ACHN (cell line): ENCODE measurements at regions not wholly inside any gene's neighbourhood (a gene's known extent, or its start where the extent isn't known, plus 50 kb on each side); places are given as distances from the start of the nearest gene placed in this dataset.
"Not testable (repeated sequence)": the region's sequence is repeated elsewhere in the genome, so short reads cannot be mapped to it uniquely, and the experiment has no call there.

Experiments used
- DNase-seq: peaks from one replicate; pipeline ENCODE4 v3.0.0-alpha.2; 2015
- in situ Hi-C: cut with HindIII; loops from 2 replicates; pipeline ENCODE4 v1.10.0; 2017; ENCODE audit warnings: low sequenced_read_pairs, low pct_ligation_motif_present, low pct_unique_long_range_greater_than_20kb

DNA sequence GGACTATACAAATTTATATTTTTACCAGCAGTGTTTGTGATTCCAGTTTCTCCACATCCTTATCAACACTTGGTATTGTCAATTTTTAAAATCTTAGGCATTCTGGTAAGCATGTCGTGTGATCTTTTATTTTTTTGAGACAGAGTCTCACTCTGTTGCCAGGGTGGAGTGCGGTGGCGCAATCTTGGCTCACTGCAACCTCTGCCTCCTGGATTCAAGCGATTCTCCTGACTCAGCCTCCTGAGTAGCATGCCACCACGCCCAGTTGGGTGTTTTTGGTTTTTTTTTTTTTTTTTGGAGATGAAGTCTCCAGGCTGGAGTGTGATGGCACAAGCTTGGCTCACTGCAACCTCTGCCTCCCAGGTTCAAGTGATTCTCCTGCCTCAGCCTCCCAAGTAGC, 140.4 kb upstream of the FNDC3A start:
- DNase-seq, in situ Hi-C loops: not testable (repeated sequence)

- no peak for DNase-seq
- in situ Hi-C loops: no loop called here
Measured at GRCh38 chr13:48838193-48838973, 137.3 kb upstream of the FNDC3A start.

GRCh38 chr13:48839171-48839570, 136.5 kb upstream of the FNDC3A start:
- in situ Hi-C loops: no loop called here
- DNase-seq: no peak

DNA sequence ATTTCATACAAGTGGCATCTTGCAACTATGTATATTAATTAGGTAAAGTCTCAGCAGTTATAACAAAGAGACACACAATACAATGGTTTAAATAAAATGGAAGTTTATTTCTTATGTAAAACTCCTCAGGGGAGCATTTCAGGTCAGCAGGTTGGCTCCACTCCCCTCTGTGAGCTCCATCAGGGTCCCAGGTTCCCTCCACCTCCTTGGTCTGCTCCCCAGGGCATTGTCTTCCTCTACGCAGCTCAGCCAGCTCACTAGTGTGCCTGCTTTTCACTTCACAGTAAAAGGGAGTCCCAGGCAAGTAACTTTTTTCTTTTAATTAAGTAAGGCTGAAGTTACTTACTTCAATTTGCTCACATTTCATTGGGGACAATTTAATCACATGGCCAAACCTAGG, 135.3 kb upstream of the FNDC3A start:
- in situ Hi-C loops: no loop called here
- DNase-seq: no peak

DNA sequence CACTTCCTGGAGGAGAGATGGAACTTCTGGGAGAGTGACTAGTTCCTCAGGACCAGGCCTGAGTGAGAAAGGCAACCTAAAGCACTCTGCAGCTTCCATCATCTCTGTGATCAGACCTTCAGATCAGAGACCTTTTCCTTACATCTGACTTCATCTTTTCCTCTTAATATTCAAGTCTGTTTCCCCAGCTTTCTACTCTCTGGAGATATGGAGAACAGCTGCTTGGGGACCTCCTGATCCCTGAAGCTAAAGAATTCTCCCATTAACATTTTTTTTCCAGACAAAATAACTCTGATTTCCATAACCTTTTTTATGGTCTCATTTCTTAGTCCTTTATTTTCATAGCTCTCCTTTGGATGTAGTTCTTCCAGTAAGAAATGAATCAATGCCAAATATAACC, 133.4 kb upstream of the FNDC3A start:
- in situ Hi-C loops: no loop called here
- DNase-seq: no peak

- in situ Hi-C loops: no loop called here
- no peak for DNase-seq
Measured at GRCh38 chr13:48843630-48844380, 131.9 kb upstream of the FNDC3A start.

GRCh38 chr13:48844676-48845075, 131.0 kb upstream of the FNDC3A start:
- no peak for DNase-seq
- in situ Hi-C loops: no loop called here

GRCh38 chr13:48849515-48849914, 126.2 kb upstream of the FNDC3A start:
- DNase-seq: no peak
- in situ Hi-C loops: no loop called here

- DNase-seq: no peak
- in situ Hi-C loops: no loop called here
Measured at GRCh38 chr13:48851707-48852106, 124.0 kb upstream of the FNDC3A start.

DNA sequence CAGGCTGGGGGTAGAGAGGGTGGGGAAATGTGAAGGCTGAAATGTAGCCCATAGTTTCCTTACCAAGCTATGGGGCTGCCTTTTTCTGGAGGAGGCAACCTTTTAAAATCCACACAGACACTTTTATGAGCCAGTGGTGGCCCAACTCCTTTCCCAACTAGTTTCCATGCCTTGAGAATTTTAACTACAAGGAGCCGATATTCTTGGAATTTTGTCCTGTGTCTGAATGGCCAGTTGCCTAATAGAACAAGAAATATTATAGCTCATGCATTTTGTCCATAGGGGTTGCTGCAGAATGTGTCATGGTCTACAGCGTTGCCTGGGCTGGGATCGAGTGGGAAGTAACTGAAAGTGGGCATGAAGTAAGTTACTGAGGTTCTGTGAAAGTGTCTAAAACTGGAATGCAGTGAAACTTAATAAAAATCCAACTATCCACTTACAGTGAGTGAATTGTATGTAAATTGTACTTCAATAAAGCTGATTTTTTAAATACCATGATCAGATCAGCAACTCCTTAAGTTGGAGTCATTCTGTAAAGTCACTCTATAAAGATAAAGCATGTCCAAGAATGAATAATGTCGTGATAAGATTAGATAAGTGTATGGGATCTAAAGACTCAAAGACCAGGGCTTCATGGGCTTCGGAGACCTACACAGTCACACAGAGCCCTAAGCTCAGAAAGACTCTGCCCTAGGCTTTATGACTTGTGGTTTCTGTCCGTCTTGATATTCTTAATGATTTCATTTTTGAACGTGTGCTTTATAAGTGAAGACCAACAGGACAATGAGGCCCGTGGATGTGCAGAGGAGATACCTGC, 122.6 kb upstream of the FNDC3A start:
- in situ Hi-C loops: no loop called here
- DNase-seq: no peak

- DNase-seq: no peak
- in situ Hi-C loops: no loop called here
Measured at GRCh38 chr13:48853728-48854102, 122.0 kb upstream of the FNDC3A start.

GRCh38 chr13:48857576-48857975, 118.1 kb upstream of the FNDC3A start:
- DNase-seq: no peak

GRCh38 chr13:48858122-48858902, 117.4 kb upstream of the FNDC3A start:
- in situ Hi-C loops: no loop called here
- no peak for DNase-seq

More at GRCh38 chr13:48857576-48857975, 118.1 kb upstream of the FNDC3A start:
- in situ Hi-C loops: no loop called here

- no peak for DNase-seq
Measured at GRCh38 chr13:48859272-48860105, 116.2 kb upstream of the FNDC3A start.

GRCh38 chr13:48860364-48860763, 115.3 kb upstream of the FNDC3A start:
- DNase-seq: no peak
- in situ Hi-C loops: no loop called here

More at GRCh38 chr13:48859272-48860105, 116.2 kb upstream of the FNDC3A start:
- in situ Hi-C loops: no loop called here

GRCh38 chr13:48862572-48862971, 113.1 kb upstream of the FNDC3A start:
- DNase-seq: no peak
- in situ Hi-C loops: no loop called here

DNA sequence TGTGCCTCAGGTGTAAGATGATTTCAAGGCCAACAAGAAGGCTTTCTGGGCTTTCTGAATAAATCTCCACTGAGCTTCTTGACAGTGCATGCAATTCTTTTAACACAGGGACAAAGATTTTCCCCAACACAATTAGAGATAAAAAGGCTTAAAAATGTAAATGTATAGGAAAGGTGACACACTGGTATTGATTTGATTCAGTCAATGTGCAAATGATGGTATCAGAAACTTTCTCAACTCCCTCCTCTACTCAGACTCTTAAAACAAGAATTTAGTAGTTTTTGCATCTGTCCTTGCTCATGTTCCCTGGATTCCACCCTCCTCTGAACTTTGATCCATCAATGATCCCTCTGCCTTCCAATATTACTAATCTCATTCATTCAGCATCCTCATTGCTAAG, 111.6 kb upstream of the FNDC3A start:
- DNase-seq: no peak
- in situ Hi-C loops: no loop called here

DNA sequence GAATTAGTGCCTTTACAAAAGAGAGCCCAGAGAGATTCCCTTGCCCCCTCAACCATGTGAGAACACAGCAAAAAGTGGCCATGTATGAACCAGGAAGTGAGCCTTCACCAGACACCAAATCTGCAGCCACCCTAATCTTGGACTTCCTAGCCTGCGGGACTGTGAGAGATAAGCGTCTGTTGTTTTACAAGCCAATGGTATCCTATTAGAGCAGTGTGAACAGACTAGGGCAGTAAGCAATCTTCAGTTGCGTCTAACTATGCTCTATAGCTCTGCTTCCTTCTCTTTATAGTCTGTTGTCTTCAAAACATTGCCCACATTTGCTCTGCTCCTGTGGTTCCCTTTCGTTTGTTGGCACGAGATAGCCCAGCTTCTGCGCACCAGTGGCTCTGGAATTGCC, 109.5 kb upstream of the FNDC3A start:
- no peak for DNase-seq
- in situ Hi-C loops: no loop called here
